Inferior parietal cortex (tissue), 1 donor: ENCODE measurements at regions not wholly inside any gene's neighbourhood (a gene's known extent, or its start where the extent isn't known, plus 50 kb on each side); places are given as distances from the start of the nearest gene placed in this dataset.
"Not testable (repeated sequence)": the region's sequence is repeated elsewhere in the genome, so short reads cannot be mapped to it uniquely, and the experiment has no call there.

Experiments used
- DNase-seq: peaks from one replicate; pipeline ENCODE4 v3.0.0-alpha.2; 2016; ENCODE audit errors: extremely low spot score

DNA sequence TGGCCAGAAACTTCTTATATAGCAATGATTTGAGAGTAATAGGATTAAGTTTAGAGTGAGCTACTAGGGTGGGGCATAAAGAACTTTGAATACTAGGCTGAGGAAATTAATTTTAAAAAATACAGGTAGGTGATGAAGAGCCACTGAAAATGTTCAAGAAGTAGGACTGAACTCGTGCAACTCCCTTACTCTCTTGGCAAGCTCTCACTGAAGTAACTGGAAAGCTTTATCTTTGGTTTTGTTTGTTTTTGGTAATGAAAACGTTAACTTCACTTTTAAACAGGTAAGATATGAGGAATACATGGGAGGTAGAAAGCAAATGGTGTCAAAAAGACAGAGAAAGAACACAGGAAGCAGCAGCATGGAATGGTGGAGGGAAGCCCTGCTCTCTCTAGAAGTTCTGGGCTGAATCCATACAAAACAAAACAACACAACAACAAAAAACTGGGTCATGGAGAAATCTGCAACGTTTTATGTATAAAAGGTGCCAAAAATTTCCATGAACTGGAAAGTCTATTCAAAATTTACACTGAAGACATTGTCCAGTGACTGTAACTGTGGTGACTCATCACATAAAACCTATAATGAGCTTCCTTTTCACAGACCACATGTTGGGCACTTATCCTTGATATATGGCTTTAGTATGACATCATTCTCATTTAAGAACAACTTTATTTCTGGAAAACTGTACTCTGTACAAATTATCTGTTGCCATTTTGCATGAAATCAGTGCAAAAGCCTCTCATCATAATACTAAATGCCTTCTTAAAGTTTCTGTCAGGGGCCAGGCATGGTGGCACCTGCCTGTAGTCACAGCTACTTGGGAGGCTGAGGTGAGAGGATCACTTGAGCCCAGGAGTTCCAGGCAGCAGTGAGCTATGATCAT is 91.2 kb upstream of the CHD1 start:
- DNase-seq = no peak

DNA sequence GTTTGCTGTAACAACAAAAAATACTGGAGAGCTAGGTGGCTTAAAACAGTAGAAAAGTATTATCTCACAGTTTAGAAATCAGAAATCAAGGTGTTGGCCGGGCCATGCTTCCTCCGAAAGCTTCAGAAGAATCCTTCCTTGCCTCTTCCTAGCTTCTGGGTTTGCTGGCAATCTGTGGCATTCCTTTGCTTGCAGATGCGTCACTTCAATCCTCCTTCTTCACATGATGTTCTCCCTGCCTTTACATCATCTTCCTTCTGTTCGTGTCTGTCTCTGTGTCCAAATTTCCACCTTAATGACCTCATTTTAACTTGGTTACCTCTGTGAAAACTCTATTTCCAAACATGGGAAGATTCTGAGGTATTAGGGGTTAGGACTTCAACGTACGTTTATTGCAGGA is 90.4 kb upstream of the CHD1 start:
- no peak for DNase-seq

DNA sequence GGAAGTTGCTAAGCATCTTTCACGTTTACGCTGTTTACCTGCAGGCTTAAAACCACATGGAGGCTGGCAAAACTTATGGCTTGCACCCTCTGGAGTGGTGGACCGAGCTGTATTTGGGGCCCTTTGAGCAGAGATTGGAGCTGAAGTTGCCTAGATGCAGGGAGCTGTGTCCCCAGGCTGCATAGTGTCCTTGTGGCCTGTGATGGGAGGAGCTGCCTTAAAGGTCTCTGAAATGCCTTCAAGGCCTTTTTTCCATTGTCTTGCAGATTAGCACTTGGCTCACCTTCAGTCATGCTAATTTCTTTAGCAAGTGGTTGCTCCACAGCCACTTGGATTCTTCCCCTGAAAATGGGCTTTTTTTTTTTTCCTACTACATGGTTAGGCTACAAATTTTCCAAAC is 81.5 kb upstream of the CHD1 start:
- DNase-seq = no peak

DNA sequence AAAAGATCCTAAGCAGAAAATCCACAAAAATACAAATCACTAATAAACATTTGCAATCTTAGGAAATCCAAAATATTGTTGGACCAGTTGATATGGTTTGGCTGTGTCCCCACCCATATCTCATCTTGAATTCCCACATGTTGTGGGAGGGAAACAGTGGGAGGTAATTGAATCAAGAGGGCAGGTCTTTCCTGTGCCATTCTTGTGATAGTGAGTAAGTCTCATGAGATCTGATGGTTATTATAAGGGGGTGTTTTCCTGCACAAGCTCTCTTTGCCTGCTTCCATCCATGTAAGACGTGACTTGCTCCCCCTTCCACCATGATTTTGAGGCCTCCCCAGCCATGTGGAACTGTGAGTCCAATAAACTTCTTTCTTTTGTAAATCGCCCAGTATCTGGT is 79.2 kb upstream of the CHD1 start:
- DNase-seq = not testable (repeated sequence)

DNA sequence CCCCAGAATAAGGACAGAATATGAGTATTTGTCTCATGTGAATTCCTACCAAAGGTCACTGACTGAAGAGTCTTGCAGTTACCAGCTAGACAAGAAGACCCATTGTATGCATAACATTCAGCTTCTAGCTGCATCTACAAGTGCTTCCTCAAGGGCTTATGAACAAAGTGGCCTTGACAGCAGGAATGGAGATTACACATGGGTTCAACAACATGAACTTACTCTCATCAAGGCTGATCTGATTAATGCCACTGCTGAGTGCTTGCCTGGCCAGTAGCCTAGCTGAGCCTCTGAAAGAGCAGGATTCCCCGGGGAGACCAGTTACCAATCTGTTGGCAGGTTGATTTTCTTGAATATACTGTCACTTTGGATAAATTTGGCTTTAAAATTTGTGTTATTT is 76.7 kb upstream of the CHD1 start:
- no peak for DNase-seq

DNA sequence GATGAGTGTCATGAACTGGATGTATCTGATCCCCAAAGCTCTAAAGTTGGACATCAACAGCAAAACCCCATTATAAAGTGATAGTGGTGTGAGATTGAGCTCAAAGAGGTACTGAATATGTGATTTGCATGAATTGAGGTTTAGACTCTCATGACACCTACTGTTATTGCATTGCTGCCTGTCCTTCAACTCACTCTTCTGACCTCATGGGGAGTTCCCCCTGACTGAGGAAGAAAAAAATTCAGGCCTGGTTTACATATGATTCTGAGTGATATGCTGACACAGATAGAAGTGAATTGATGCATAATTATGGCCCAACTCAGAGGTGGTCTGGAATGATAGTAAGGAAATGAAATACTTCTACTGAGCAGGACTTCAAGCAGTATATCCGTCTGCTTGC is 76.2 kb upstream of the CHD1 start:
- no peak for DNase-seq

DNA sequence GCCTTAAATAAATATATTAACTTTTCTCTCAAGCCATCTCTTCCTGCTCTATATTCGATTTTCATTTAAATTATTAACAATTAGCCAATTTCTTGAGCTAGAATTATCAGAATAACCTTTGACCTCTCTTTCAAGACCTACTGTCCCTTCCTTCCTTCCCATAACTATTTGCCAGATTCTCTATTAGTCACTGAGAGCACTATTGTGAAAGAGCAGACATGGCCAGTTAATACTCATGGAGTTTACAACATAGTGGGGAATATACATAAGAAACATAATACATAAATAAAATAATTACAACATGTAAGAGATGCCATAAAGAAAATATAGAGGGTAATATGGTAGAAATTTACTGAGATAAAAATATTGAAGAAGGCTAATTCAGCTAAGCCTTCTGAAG is 72.1 kb upstream of the CHD1 start:
- no peak for DNase-seq

DNA sequence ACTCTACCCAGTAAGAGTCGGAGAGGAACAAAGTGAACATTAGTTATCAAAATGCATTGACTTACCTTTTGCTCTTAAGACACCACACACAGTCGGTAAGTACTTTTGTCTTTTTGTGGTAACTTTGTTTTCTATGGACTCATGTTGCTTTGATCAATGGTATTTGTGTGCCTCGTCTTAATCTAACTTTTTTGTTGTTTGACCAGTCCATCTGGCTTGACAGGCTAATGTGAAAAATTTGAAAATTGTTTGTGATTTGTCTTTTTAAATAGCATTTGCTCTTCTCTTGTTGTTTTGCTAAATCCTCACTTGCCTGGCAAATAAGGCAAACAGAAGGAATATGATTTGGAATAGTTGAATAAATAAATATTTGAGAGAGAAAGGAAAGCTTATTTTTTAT is 71.4 kb upstream of the CHD1 start:
- DNase-seq = no peak

DNA sequence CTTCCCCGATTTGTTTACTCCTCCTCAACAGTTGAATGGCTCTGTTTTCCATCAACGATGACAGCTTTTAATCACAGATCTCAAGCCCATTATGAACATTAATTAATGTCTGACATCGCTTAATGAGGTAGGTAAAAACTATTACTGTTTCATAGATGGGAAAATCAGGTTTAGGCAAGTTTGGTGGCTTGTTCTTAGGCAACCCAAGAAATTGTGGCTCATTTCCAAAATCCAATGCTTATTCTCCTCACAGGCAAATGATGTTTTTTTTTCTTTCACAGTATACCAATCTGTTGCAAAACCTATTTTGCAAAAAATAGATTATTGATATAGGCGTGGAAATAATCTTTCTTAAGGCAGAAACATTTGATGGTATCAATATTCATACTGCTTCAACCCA is 70.8 kb upstream of the CHD1 start:
- DNase-seq = no peak

DNA sequence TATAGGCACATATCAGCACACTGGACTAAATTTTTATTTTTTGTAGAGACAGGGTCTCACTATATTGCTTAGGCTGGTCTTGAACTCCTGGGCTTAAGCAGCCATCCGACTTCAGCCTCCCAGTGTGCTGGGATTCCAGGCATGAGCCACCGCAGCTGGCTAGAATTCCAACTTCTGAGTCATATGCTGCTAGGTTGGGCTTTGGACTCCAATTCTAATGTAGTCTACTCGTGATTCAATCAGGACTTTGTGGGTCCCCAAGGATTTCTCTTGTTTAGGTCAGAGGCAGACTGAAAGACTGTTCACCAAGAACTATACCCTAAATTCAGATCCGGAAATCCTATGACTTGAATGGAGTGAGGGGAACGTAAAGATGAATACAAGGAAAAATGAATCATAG is 68.2 kb upstream of the CHD1 start:
- DNase-seq = no peak

DNA sequence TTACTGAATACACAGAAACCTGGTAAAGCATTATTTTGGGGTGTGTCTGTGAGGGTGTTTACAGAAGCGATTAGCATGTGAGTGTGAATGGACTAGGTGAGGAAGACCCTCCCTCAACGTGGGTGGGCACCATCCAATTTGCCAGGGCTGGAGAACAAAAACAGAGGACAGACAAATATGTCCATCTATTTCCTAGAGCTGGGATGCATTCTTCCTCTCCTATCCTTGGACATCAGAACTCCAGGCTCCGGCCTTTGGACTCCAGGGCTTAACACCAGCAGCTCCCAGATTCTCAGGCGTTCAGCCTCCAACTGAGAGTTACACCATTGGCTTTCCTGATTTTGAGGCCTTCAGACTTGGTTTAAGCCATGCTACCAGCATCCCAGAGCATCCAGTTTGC is 65.8 kb upstream of the CHD1 start:
- DNase-seq = no peak

DNA sequence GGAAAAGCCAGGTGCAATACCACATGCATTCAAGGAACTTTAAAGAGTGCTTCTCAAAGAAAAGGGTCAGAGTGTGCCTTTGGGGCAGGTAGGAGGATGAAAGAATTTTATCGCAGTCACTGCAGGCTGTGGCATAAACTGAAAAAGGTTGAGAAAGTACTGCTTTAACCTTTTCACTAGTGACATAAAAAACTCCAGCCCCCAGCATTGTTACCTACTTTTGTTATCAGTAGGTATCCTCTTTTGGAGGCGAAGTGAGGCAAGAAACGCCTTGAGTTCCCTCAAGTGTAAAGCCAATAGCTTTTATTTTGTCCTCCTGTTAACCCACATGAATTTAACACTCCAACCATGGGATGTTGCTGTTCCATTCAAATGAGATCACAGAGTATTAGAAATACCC is 64.7 kb upstream of the CHD1 start:
- no peak for DNase-seq

DNA sequence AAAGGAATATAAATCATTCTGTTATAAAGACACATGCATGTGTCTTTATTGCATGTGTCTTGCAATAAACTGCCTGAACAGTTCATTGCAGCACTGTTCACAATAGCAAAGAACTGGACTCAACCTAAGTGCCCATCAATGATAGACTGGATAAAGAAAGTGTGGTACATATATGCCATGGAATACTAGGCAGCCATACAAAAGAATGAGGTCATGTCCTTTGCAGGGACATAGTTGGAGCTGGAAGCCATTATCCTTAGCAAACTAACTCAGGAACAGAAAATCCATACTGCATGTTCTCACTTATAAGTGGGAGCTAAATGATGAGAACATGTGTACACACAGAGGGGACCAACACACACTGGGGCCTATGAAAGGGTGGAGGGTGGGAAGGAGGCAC is 63.7 kb upstream of the CHD1 start:
- no peak for DNase-seq

DNA sequence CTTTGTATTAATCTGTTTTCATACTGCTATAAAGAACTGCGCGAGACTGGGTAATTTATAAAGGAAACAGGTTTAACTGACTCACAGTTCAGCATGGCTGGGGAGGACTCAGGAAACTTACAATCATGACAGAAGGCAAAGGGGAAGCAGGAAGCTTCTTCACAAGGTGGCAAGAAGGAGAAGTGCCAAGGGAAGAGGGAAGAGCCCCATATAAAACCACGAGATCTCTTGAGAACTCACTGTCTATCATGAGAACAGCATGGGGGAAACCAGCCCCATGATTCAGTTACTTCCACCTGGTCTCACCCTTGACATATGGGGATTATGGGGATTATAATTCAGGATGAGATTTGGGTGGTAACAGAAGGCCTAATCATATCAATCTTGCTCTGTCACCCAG is 60.9 kb upstream of the CHD1 start:
- DNase-seq = no peak

DNA sequence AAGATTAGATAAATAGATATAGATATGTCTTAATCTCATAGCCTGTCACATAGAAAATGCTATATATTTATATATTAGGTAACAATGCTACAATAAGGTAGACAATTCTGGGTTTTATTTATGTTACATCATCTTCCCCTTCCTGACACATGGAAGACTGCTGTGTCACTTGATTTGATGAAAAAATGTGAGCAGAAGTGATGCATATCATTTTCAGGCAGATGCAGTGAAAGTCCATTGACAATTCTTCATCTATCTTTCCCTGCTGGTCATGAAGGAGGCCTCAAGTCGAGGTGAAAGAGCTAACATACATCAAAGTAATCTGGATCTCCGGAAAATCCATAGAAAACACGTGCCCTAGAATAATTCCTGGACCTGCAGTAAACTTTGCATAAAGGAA is 57.8 kb upstream of the CHD1 start:
- DNase-seq = no peak

DNA sequence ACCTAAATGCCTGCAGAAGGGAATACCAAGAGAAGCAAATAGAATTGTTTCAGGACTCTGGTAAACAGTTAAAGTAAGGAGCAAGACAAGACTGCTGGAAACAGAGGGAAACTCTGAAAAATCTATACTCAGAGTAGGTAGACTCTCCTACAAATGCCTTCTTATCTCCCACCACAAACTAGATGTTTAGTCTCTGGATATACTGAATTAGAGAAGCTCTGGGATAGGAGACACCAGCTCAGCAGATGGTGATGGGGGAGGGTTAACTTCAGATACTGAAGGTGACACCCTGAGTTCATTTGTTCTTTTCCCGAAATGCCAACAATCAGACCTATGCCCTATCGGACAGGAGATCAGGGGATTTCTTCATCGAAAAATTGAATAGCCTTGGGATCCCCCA is 54.1 kb upstream of the CHD1 start:
- no peak for DNase-seq
